Adrenal gland (tissue), 9 donors: ENCODE measurements at regions not wholly inside any gene's neighbourhood (a gene's known extent, or its start where the extent isn't known, plus 50 kb on each side); places are given as distances from the start of the nearest gene placed in this dataset.

ENCODE experiments used
- DNase-seq, 7 donors: peaks; one replicate each; pipeline ENCODE4 v3.0.0-alpha.2; 2019 to 2020
- H3K27ac ChIP-seq, 5 donors: fragments of 200-600 bp; sonication (generic) in 4 of 5; 1 replicate in 3 of 5; 2 replicates in 2 of 5; pipeline versions ENCODE4 v1.5.1 to v1.8.0; 2016 to 2020; ENCODE audit warnings: mild to moderate bottlenecking in 1 of 5
- H3K27me3 ChIP-seq: fragments of 200-600 bp; 2 replicates; pipeline ENCODE4 v1.8.0; 2021
- H3K36me3 ChIP-seq, 2 donors: fragments of 200-600 bp; replicated peaks in 1 of 2; 1 replicate in 1 of 2; 2 replicates in 1 of 2; pipeline versions ENCODE4 v1.5.1 to v1.8.0; 2018 to 2022
- H3K4me1 ChIP-seq, 2 donors: fragments of 200-600 bp; replicated peaks in 1 of 2; 1 replicate in 1 of 2; 2 replicates in 1 of 2; pipeline versions ENCODE4 v1.5.1 to v1.8.0; 2018 to 2021
- H3K4me3 ChIP-seq, 4 donors: fragments of 200-600 bp; sonication (generic) in 3 of 4; one replicate each; pipeline ENCODE4 v1.5.1; 2016 to 2018
- H3K9me3 ChIP-seq, 3 donors: fragments of 200-600 bp; sonication (generic) in 1 of 3; replicated peaks in 1 of 3; 1 replicate in 2 of 3; 2 replicates in 1 of 3; pipeline versions ENCODE4 v1.5.1 to v1.8.0; 2016 to 2021
- CTCF ChIP-seq, 6 experiments: fragments of 450-650 bp in 4 of 6; fragments of 200-600 bp in 2 of 6; sonication (generic) in 1 of 6; IDR thresholded peaks; 1 replicate in 5 of 6; 2 replicates in 1 of 6; pipeline versions ENCODE4 v1.5.1 to v1.8.0; 2016 to 2021; ENCODE audit warnings: antibody characterized with exemption in 6 of 6, mild to moderate bottlenecking in 2 of 6, moderate library complexity in 1 of 6
- POLR2A ChIP-seq, 2 donors: fragments of 450-650 bp; IDR thresholded peaks; one replicate each; pipeline ENCODE4 v1.6.1; 2017; ENCODE audit warnings: antibody characterized with exemption in 2 of 2, mild to moderate bottlenecking in 2 of 2, moderate library complexity in 1 of 2
- WGBS, 4 donors: extraction: QIAGEN DNeasy Blood & Tissue Kit in 2 of 4; methylation state at CpG; one replicate each; pipeline versions ENCODE4 v1.1.5 to v1.1.7; 2013 to 2017; 5-methylcytosine and 5-hydroxymethylcytosine counted together
- intact Hi-C, 2 donors: fragments of 100-400 bp; cut with DNase I; formaldehyde crosslinking; loops; one replicate each; pipeline versions ENCODE4 v1.14.1 to v1.15.0; 2022 to 2023
- donor health status: healthy with polysubstance abuse.
- donor health status: Bipolar disorder and iron deficiency.
- donor health status: DM: yes; HTN: yes; CAD: no.
- donor health status: DM: no; HTN: no; CAD: no.
- donor health status: DM: no; HTN: no; CAD: no.

GRCh38 chr5:124088289-124089032 lies 576.5 kb downstream of the CSNK1G3 start:
- no peak for DNase-seq
- H3K4me3 ChIP-seq, result no peak overlapping the region
- intact Hi-C loops, result no loop called here
- no peaks in the 10 kb centered on the region for H3K36me3 ChIP-seq
- no peaks in the 10 kb centered on the region for H3K9me3 ChIP-seq
- no peak for TF ChIP-seq POLR2A (IDR thresholded peaks at IDR 0.05)
- TF ChIP-seq CTCF (IDR thresholded peaks at IDR 0.05), result no peak
- 46 to 51% (median 48%) methylated on average over 5 of the region's 5 CpGs for WGBS, 4 donors
- no peaks in the 10 kb centered on the region for H3K4me1 ChIP-seq
- no peak overlapping the region for H3K27ac ChIP-seq
- no peaks in the 10 kb centered on the region for H3K27me3 ChIP-seq

- 69 to 72% (median 71%) methylated on average over 2 of the region's 2 CpGs for WGBS, 4 donors
These were observed 575.8 kb downstream of the CSNK1G3 start for GRCh38 chr5:124087752-124088151.

GRCh38 chr5:124080256-124080655 lies 568.3 kb downstream of the CSNK1G3 start:
- TF ChIP-seq POLR2A (IDR thresholded peaks at IDR 0.05), result no peak
- TF ChIP-seq CTCF (IDR thresholded peaks at IDR 0.05), result no peak
- Histone ChIP-seq H3K9me3 (no peaks in the 10 kb centered on the region), H3K27ac (no peak overlapping the region), H3K4me1 (no peaks in the 10 kb centered on the region), H3K36me3 (no peaks in the 10 kb centered on the region), H3K4me3 (no peak overlapping the region), H3K27me3 (no peaks in the 10 kb centered on the region)
- intact Hi-C loops, result no loop called here
- no peak for DNase-seq

More at GRCh38 chr5:124087752-124088151, 575.8 kb downstream of the CSNK1G3 start:
- no peak for TF ChIP-seq CTCF (IDR thresholded peaks at IDR 0.05)
- TF ChIP-seq POLR2A (IDR thresholded peaks at IDR 0.05), result no peak
- Histone ChIP-seq H3K27ac (no peak overlapping the region), H3K4me1 (no peaks in the 10 kb centered on the region), H3K36me3 (no peaks in the 10 kb centered on the region), H3K9me3 (no peaks in the 10 kb centered on the region), H3K27me3 (no peaks in the 10 kb centered on the region), H3K4me3 (no peak overlapping the region)
- DNase-seq, result no peak
- intact Hi-C loops, result no loop called here

- DNase-seq, result no peak
- intact Hi-C loops, result no loop called here
- H3K4me3 ChIP-seq, result no peak overlapping the region
These were observed 567.1 kb downstream of the CSNK1G3 start for GRCh38 chr5:124079062-124079461.

More at GRCh38 chr5:124079062-124079461, 567.1 kb downstream of the CSNK1G3 start:
- Histone ChIP-seq H3K27ac (no peak overlapping the region), H3K36me3 (no peaks in the 10 kb centered on the region), H3K9me3 (no peaks in the 10 kb centered on the region), H3K27me3 (no peaks in the 10 kb centered on the region), H3K4me1 (no peaks in the 10 kb centered on the region)
- TF ChIP-seq CTCF (IDR thresholded peaks at IDR 0.05) (no peak), POLR2A (IDR thresholded peaks at IDR 0.05) (no peak)
